ENCODE measurements at regions not wholly inside any gene's neighbourhood (a gene's known extent, or its start where the extent isn't known, plus 50 kb on each side); places are given as distances from the start of the nearest gene placed in this dataset.

DNA sequence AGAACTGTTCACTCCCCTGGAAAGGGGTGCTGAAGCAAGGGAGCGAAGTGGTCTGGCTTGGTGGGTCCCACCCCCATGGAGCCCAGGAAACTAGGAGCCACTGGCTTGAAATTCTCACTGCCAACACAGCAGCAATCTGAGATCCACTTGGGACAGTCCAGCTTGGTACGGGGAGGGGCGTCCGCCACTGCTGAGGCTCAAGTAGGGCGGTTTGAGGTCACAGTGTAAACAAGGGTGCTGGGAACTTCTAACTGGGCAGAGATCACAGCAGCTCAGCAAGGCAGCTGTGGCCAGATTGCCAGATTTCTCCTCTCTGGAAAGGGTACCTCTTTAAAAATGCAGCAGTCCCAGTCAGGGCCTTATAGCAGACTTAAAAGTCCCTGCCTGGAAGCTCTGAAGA, 53.9 kb upstream of the GALNTL6 start:
- DNase-seq (ENCODE audit: low read depth in 2 of 2), result no peak

DNA sequence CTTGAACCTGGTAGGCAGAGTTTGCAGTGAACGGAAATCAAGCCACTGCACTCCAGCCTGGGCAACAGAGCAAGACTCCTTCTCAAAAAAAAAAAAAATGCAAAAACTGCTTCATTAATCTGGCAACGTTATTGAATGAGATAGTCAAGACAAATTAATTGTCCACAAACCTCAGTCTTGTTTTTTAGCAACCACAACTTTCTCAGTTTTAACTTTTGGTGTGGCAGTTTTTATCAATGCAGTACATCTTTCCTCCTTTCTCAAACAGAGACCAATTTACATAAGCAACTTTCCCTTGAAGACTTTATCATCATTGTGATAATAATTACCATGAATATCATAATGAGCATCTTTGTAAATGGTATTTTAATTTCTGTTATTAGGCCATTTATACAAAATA, 61.7 kb upstream of the GALNTL6 start:
- DNase-seq (ENCODE audit: low read depth in 2 of 2), result no peak

DNA sequence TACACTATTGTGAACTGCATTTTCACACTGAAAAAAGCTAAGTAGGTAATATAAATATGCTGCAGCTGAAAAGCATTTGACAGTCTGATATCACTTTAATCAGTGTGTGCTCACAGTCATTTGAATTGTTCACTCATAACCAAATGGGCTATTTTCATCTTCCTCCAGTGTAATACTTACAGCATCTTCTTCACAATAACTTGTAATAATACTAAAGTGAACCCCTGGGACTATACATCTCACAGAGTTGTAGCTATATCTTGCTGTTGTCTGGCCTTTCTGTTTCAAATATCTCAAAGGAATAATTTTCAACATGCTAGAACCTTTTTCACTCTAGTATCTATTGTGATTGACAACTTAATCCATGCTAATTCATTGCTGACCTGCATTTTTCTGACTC, 66.8 kb upstream of the GALNTL6 start:
- DNase-seq (ENCODE audit: low read depth in 2 of 2), result no peak

DNA sequence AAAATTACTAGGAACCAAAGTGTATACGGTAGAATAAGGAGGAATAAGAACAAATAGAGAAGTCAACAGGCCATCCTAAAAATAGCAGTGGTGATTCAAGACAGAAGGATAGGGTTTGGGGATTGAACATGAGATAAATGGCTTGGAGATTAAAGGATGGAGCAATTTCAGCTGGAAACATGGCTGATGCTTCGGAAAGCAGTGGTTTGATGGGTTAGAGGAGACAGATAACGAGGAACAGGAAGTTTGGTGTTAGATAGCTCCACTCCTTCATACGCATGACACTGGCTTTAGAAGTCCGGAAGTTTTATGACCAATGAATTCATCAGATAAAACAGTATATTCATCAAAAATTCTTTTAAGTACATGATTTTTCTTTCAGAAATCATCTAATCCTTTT, 70.8 kb upstream of the GALNTL6 start:
- no peak for DNase-seq (ENCODE audit: low read depth in 2 of 2)

DNA sequence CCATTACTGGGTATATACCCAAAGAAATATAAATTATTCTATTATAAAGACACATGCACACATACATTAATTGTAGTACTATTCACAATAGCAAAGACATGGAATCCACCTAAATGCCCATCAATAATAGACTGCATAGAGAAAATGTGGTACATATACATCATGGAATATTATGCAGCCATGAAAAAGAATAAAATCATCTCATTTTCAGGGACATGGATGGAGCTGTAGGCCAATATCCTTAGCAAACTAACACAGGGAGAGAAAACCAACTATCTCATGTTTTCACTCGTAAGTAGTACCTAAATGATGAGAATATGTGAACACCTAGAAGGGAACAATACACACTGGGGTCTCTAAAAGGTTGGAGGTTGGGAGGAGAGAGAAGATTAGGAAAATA, 86.0 kb upstream of the GALNTL6 start:
- DNase-seq (ENCODE audit: low read depth in 2 of 2), result no peak

DNA sequence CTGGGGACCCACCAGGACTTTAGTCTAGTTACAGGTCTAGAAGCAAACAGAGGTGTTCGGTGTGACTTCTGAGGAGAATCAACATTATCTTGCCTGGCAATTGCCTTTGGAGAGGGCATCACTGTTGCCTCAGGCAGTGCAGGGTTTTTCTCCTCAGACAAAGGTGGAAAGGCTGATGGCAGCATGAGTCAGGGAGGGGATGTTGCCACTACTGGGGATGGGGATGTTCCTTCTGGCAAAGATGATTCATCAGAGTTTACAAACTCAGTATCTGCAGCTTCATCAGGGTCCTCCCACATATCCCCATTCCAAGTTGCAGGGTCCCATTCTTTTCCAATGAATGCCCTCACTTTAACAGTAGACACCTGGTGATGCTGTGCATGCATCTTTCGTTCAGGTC, 91.3 kb upstream of the GALNTL6 start:
- no peak for DNase-seq (ENCODE audit: low read depth in 2 of 2)

DNA sequence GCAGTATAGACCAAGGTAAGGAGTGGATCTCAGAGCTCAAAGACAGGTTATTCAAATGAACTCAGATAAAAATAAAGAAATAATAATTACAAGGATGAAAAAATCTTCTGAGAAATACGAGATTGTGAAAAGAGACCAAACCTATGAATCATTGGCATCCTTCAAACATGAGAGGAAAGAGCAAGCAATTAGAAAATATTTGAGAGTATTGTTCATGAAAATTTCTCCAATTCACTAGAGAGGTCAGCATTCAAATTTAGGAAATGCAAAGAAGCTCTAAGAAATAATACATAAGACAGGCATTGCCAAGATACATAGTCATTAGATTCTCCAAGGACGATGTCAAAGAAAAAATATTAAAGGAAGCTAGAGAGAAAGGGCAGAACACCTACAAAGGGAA, 93.5 kb upstream of the GALNTL6 start:
- no peak for DNase-seq (ENCODE audit: low read depth in 2 of 2)

DNA sequence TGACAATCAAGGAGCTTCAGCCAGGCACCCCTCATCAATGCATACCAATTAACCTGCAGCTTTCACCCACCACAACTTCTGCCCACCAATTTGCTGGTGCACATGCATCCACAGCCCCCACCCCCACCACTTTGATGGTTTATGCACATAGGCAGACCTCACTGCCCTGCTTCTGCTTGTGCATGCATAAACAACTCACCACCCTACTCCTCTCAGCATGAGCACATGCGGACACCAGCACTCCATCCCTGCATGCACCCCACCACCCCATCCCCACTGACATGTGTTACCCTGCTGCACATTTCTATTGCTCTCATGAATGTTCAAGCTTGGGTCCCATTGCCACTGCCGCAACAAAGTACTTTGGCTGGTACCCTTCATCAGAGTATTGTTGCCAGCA, 94.5 kb upstream of the GALNTL6 start:
- no peak for DNase-seq (ENCODE audit: low read depth in 2 of 2)

DNA sequence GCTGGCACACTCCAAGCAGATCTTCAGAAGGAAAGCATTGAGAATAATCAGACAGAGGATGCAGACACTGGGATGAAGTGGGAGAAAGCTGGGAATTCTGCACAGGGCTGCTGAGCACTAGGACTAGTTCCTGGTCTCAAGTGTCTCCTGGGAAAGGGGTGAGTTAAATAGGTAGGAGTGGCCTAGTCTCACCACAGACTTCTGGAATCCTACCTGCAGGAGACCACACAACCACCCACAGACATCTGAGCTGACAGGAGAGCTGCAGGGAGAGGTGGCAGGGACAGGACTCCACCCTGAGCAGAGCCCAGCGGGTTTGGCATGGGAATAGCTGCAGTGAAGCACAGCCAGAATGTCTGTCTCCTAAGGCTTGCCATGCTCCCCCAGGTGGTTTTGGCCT, 95.1 kb upstream of the GALNTL6 start:
- no peak for DNase-seq (ENCODE audit: low read depth in 2 of 2)

DNA sequence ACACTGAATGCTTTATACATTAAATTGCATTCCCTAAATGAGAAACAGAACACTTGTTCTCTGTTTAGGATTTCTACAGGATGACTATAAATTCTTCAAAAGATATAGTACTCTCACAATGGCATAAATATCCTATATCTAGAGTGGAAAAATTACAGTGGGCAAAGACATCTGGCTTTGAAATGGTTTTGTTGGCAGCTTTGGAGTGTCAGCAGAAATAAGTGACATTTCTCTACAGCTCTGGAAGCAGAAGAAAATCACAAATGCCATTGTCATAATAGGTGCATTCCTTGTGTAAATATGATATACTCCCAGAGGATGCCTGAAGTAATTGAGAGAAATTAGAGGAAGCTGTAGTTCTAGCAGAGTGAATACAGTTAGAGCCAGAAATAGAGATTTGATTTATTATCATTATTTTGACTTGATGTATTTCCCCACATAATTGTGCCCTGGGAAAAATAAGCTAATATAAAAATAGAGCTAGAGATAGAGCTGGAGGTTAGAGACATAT, 95.9 kb upstream of the GALNTL6 start:
- no peak for DNase-seq (ENCODE audit: low read depth in 2 of 2)

DNA sequence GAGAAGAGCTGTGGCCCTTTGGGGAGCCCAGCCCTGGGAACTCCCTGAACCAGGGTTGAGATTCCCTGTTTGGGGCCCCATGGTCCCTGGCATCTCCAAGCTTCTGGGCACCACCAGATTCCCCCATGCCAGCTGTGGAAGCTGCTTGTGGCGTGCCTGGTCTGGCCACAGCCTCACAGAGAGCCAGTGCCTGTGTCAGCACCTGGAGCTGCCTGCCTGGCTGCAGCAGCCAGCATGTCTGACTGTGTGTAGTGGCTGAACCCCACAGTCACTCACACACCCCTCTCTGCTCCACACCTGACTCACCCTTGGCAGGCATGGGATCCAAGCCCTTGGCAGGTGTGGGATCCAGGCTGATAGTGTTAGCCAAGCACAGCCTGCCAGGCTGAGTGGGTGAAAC, 97.2 kb upstream of the GALNTL6 start:
- DNase-seq (ENCODE audit: low read depth in 2 of 2), result no peak

DNA sequence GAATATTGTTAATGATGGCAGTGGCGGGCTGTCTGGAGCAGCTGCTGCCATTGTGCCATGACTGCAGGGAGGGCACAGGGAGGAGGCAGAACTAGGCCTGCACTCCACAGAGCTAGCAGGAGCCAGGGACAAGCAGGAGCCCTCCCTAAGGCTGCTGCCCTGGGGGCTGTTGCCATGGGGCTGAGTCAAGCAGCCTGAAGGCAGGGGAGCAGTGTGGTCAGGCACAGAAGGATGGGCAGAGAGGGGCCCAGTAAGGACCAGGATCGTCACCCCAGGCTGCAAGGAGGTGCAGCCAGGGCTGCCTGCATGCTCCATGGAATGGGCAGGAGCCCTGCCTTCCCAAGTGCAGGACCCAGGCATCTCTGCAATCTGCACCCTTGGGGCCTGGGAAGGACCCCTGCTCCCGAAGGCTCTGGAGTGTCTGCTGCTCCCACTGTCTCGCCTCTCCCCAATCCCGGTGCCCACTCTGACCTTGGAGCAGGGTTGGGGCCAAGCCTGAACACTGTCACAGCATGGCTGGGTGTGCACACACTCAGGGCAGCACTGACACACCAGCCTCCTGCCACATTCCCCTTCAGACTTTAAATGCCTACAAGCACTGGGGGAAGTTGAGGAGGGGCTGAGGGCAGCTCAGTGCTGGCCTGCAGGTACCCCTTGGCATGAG, 98.3 kb upstream of the GALNTL6 start:
- DNase-seq (ENCODE audit: low read depth in 2 of 2), result no peak

DNA sequence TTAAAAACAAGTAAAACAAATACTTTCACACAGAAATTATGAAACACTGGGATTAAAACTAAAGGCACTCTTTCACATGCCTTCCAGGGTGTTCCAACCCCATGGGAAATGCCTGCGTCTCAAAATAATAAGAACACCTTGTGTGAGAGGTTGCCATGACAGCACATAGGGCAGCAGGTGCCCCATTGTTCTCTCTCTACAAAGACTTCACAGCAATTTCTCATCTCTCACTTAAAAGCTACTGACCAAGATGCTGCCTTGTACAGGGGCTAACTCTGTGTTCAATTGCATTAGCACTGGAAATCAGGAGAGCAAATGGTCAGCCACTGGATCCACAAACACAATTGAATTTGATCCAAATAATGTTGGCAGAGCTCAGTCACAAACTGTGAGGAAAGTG, 102.5 kb upstream of the GALNTL6 start:
- no peak for DNase-seq (ENCODE audit: low read depth in 2 of 2)

DNA sequence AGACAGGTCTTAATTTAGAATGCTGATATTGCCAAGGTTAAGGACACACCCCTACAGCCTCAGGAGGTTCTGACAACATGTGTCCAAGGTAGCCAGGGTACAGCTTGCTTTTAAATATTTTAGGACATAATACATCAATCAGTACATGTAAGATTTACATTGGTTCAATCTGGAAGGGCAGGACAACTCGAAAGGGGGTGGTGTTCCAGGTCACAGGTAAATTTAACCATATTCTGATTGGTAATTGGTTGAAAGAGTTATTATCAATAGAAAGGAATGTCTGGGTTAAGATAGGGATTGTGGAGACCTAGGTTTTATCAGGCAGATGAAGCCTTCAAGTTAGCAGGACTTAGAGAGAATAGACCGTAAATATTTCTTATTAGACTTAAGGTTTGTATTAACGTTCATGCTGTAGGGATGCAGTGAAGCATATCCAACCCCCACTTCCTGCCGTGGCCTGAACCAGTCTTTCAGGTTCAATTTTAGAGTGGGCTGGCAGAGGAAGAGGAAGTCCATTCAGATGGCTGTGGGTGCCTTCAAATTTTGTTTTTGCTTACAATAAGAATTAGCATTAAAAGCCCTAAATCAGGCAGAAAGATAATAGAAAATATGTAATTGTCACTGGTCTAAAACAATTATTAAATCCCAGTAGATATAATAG, 136.5 kb upstream of the GALNTL6 start:
- no peak for DNase-seq (ENCODE audit: low read depth in 2 of 2)

DNA sequence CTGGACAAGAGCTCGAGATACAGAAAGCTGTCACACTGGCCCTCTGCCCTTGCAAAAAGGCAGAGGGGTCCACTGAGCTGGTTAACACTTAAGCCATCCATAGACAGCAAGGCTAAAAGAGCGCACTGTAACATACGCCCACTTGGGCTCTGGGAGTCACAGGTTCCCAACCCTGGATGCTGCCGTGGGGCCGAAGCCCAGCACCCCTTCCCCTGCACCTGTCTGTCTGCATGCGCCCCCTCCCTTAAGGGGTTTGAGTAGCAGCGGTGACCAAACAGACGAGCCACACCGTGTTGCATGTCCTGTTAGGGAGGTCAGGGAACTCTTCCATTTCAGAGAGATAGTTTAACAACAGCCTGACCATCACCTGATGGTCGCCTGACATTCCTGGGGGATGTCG, 138.4 kb upstream of the GALNTL6 start:
- no peak for DNase-seq (ENCODE audit: low read depth in 2 of 2)

DNA sequence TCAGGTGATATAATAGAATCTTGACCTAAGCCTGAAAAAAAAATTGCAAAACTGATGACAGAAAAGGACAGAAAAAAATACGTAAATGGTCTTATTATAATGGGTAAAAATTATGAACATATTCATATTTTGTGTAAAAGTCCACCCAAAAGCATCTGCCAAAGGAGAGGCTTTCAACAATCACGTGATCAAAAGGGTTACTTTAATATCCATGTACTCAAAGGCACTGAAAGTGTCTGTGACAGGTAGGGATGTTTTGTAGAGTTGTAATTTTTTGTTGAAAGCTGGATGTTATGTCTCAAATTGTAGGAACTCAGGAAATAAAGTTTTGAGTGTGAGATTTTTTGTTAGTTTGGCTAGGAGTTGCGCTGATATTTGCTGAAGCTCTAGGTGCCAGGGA, 144.8 kb upstream of the GALNTL6 start:
- DNase-seq (ENCODE audit: low read depth in 2 of 2), result no peak

DNA sequence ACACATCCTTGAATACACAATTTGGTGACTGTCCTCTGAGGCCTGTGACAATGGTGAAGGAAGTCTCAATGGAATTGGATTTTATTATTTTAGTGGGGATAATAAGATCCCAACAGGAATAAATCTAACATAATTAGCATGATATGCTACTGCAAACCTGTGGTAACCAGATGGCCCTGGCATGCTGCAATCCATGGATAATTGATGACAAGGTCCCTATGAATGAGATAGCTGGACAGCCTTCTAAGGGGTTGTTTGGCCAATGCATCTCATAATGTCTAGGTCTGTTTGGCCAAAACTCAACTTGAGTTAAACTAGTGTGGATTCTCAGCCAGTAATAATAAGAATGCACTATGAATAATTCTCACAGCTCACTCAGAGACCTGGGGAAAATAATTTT, 145.3 kb upstream of the GALNTL6 start:
- DNase-seq (ENCODE audit: low read depth in 2 of 2), result no peak

DNA sequence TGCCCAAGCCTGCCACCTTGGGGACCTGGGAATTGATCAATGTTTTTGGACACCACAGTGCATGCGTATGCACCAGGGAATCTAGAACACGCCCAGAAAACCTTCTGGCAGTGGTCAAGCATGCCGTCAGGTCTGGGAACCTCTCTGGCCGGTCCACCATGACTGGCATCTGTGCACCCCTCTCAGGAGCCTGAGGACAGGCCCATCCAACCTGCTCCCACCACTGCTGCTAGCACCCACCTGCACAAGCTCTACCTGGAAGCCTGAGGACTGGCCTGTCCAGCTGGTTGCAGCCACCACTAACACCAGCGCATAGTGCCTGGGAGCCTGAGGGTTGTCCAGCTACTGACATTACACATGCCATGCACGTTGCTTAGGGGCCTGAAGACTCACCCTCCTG, 162.1 kb upstream of the GALNTL6 start:
- DNase-seq (ENCODE audit: low read depth in 2 of 2), result no peak

DNA sequence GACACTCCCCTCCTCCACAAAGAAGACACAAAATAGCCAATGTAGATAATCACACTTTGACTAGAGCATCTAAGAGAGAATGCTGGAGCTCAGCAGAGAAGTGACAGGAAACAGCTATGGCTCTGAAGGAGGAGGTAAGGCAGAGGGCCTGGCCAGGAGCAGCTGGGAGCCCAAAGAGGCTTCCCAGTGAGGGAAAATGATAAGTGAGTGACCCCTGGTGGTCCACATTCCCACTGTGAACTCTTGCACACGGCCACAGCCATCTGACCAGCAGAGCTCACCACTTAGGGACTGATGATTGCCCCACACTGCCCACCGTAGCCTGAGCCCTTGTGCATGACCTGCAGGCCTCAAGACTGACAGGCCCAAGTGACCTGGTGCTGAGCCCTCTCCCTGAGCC, 162.7 kb upstream of the GALNTL6 start:
- DNase-seq (ENCODE audit: low read depth in 2 of 2), result no peak

DNA sequence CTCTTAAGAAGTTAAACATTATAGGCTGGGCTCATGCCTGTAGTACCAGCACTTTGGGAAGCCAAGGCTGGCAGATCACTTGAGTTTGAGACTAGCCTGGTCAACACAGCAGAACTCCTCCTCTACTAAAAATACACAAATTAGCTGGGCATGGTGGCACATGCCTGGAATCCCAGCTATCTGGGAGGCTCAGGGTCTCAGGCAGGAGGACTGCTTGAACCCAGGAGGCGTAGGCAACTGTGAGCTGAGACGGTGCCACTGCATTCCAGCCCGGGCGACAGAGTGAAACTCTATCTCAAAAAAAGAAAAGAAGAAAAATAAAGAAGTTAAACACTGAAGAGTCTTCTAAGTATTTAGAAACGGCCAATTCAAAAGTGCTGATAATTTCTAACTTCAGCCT, 164.3 kb upstream of the GALNTL6 start:
- DNase-seq (ENCODE audit: low read depth in 2 of 2), result no peak

DNA sequence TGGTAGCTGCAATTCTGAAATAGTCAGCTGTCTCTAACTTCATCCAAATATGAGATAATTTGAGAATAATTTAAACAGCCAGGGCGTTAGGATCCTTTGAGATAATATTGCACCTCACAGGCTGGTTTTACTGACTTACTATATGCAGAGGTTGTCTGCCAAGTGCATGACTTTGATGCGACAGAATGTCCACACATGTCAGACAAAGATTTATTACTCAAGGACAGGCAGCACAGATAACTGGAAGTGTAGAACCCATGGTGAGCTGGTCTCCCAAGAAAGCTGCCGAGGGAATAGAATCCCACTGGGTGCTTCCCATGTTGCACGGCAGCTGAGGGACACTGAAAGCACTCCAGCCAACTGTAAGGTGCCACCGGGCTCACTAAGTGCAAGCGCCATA, 166.2 kb upstream of the GALNTL6 start:
- no peak for DNase-seq (ENCODE audit: low read depth in 2 of 2)

DNA sequence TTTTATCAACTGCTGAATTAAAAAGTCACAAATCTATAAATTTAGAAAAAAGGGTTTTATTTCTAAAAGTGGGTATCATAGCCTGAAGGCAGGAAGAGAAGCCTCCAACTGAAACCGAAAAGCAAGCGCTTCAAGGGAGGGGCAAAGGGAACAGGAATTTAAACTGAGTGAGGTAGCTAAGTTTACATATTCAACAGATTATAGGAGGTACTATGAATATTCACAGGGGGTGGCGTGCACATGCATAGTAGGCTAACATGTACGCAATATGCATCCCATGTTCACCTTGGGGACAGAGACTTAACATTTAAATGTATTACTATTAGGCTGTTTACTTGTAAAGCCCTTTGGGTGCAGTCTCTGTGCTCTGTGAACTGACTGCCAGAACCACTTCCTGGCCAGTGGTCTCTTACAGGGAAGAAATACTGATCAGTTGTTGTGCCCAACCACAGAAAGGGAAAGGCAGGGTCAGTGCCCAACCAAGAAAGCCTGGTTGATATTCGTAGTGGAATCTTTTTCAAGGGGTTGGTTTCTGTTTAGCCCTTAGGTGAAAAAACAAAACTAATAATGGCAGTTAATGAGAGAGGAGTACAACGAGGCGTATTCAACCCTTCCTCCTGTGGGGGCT, 168.7 kb upstream of the GALNTL6 start:
- no peak for DNase-seq (ENCODE audit: low read depth in 2 of 2)

DNA sequence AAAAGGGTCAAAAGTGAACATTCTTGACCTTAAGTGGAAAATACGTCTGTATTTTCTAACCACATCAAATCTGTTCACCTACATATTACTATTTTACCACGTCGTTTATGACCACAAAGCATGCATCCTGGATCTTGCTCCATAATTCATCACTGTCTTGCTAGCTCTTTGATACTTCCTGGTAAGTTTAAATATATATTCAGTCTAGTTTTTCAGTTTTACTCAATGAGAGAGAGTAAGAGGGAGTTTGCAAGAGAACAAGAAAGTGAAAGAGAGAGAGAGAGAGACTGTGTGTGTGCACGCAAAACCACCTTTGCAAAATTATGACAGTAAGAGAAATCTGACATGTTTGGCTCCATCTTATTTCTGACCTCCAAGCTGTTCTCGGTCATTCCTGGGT, 173.7 kb upstream of the GALNTL6 start:
- DNase-seq (ENCODE audit: low read depth in 2 of 2), result no peak

Measured in dermis microvascular lymphatic vessel endothelial cell (primary cell).